ENCODE measurements at regions not wholly inside any gene's neighbourhood (a gene's known extent, or its start where the extent isn't known, plus 50 kb on each side); places are given as distances from the start of the nearest gene placed in this dataset.
"Not testable (repeated sequence)": the region's sequence is repeated elsewhere in the genome, so short reads cannot be mapped to it uniquely, and the experiment has no call there.

- H3K4me3 ChIP-seq (ENCODE audit: low read depth in 1 of 2, low read length in 2 of 2) = no peak overlapping the region
- no peak for ATAC-seq (ENCODE audit: insufficient read depth, low read depth)
- no peaks in the 10 kb centered on the region for H3K36me3 ChIP-seq (ENCODE audit: insufficient read depth, low read length)
- H2AFZ ChIP-seq (ENCODE audit: low read depth, low read length) = no peak overlapping the region
- no peak overlapping the region for H3K4me2 ChIP-seq (ENCODE audit: insufficient read depth, low read length)
- no peaks in the 10 kb centered on the region for H4K20me1 ChIP-seq (ENCODE audit: insufficient read depth, low read length)
- H3K27ac ChIP-seq (ENCODE audit: low read length) = no peak overlapping the region
- H3K79me2 ChIP-seq (ENCODE audit: insufficient read depth, low read length) = no peaks in the 10 kb centered on the region
- H3K9me3 ChIP-seq (ENCODE audit: insufficient read depth, low read length, severe bottlenecking) = no peaks in the 10 kb centered on the region
- TF ChIP-seq CTCF (IDR thresholded peaks at IDR 0.05; ENCODE audit: borderline replicate concordance, extremely low read depth, low read length, poor library complexity, severe bottlenecking) (no peak), EZH2 (IDR thresholded peaks at IDR 0.05; ENCODE audit: borderline replicate concordance, low read depth, low read length, severe bottlenecking) (no peak)
- H3K9ac ChIP-seq (ENCODE audit: low read depth, low read length) = no peak overlapping the region
- H3K4me1 ChIP-seq (ENCODE audit: insufficient read depth, low read length) = no peaks in the 10 kb centered on the region
- H3K27me3 ChIP-seq (ENCODE audit: insufficient read depth, low read length, poor library complexity) = no peaks in the 10 kb centered on the region
- no peak for DNase-seq
Observed at GRCh38 chr7:24448038-24448437, 125.2 kb upstream of the PALS2 start.

- H3K79me2 ChIP-seq (ENCODE audit: insufficient read depth, low read length); DNase-seq; H3K27ac ChIP-seq (ENCODE audit: low read length); H3K9ac ChIP-seq (ENCODE audit: low read depth, low read length); H4K20me1 ChIP-seq (ENCODE audit: insufficient read depth, low read length); H3K27me3 ChIP-seq (ENCODE audit: insufficient read depth, low read length, poor library complexity); H3K4me1 ChIP-seq (ENCODE audit: insufficient read depth, low read length); H2AFZ ChIP-seq (ENCODE audit: low read depth, low read length); H3K36me3 ChIP-seq (ENCODE audit: insufficient read depth, low read length); H3K4me3 ChIP-seq (ENCODE audit: low read depth in 1 of 2, low read length in 2 of 2); H3K9me3 ChIP-seq (ENCODE audit: insufficient read depth, low read length, severe bottlenecking); H3K4me2 ChIP-seq (ENCODE audit: insufficient read depth, low read length); ATAC-seq (ENCODE audit: insufficient read depth, low read depth): not testable (repeated sequence)
Observed at GRCh38 chr7:24449416-24449815, 123.8 kb upstream of the PALS2 start.

GRCh38 chr7:24455813-24456525 lies 117.3 kb upstream of the PALS2 start:
- Histone ChIP-seq H3K9ac (ENCODE audit: low read depth, low read length) (no peak overlapping the region), H3K9me3 (ENCODE audit: insufficient read depth, low read length, severe bottlenecking) (no peaks in the 10 kb centered on the region), H3K4me3 (ENCODE audit: low read depth in 1 of 2, low read length in 2 of 2) (no peak overlapping the region), H3K4me1 (ENCODE audit: insufficient read depth, low read length) (no peaks in the 10 kb centered on the region), H3K4me2 (ENCODE audit: insufficient read depth, low read length) (no peak overlapping the region), H3K27ac (ENCODE audit: low read length) (no peak overlapping the region), H3K27me3 (ENCODE audit: insufficient read depth, low read length, poor library complexity) (no peaks in the 10 kb centered on the region), H4K20me1 (ENCODE audit: insufficient read depth, low read length) (no peaks in the 10 kb centered on the region), H3K79me2 (ENCODE audit: insufficient read depth, low read length) (no peaks in the 10 kb centered on the region), H2AFZ (ENCODE audit: low read depth, low read length) (no peak overlapping the region), H3K36me3 (ENCODE audit: insufficient read depth, low read length) (no peaks in the 10 kb centered on the region)
- ATAC-seq (ENCODE audit: insufficient read depth, low read depth) (no peak), DNase-seq (no peak)
- TF ChIP-seq CTCF (IDR thresholded peaks at IDR 0.05; ENCODE audit: borderline replicate concordance, extremely low read depth, low read length, poor library complexity, severe bottlenecking) (no peak), EZH2 (IDR thresholded peaks at IDR 0.05; ENCODE audit: borderline replicate concordance, low read depth, low read length, severe bottlenecking) (no peak)

GRCh38 chr7:24456526-24457218 lies 116.6 kb upstream of the PALS2 start:
- no peak overlapping the region for H2AFZ ChIP-seq (ENCODE audit: low read depth, low read length)
- TF ChIP-seq CTCF (IDR thresholded peaks at IDR 0.05; ENCODE audit: borderline replicate concordance, extremely low read depth, low read length, poor library complexity, severe bottlenecking) = no peak
- no peak for TF ChIP-seq EZH2 (IDR thresholded peaks at IDR 0.05; ENCODE audit: borderline replicate concordance, low read depth, low read length, severe bottlenecking)
- peaks cover 5% of the 10 kb centered on the region for H3K27me3 ChIP-seq (ENCODE audit: insufficient read depth, low read length, poor library complexity)
- no peak for DNase-seq
- no peak overlapping the region for H3K4me3 ChIP-seq (ENCODE audit: low read depth in 1 of 2, low read length in 2 of 2)
- ATAC-seq (ENCODE audit: insufficient read depth, low read depth) = no peak
- H3K4me2 ChIP-seq (ENCODE audit: insufficient read depth, low read length) = no peak overlapping the region
- H3K79me2 ChIP-seq (ENCODE audit: insufficient read depth, low read length) = no peaks in the 10 kb centered on the region
- no peak overlapping the region for H3K9ac ChIP-seq (ENCODE audit: low read depth, low read length)
- H4K20me1 ChIP-seq (ENCODE audit: insufficient read depth, low read length) = no peaks in the 10 kb centered on the region
- no peaks in the 10 kb centered on the region for H3K36me3 ChIP-seq (ENCODE audit: insufficient read depth, low read length)
- H3K9me3 ChIP-seq (ENCODE audit: insufficient read depth, low read length, severe bottlenecking) = no peaks in the 10 kb centered on the region
- H3K27ac ChIP-seq (ENCODE audit: low read length) = no peak overlapping the region
- H3K4me1 ChIP-seq (ENCODE audit: insufficient read depth, low read length) = no peaks in the 10 kb centered on the region

Measured in DND-41 (cell line).